H1 (cell line): ENCODE measurements at regions not wholly inside any gene's neighbourhood (a gene's known extent, or its start where the extent isn't known, plus 50 kb on each side); places are given as distances from the start of the nearest gene placed in this dataset.

Experiments used
- CTCF ChIA-PET: fragments of 300-600 bp; sonication (Branson Sonifier 250); formaldehyde crosslinking; loops from one replicate; lab custom pipeline; 2021; ENCODE audit not compliant: partially characterized antibody; lab: Charles Lee
- POLR2A ChIA-PET: fragments of 300-600 bp; sonication (Branson Sonifier 250); formaldehyde crosslinking; loops from one replicate; lab custom pipeline; 2021; ENCODE audit warnings: inconsistent platforms; ENCODE audit not compliant: partially characterized antibody; lab: Charles Lee
- DNase-seq, 2 experiments: peaks; one replicate each; pipeline versions ENCODE4 v3.0.0 to v3.0.0-alpha.2; 2010 to 2022; ENCODE audit warnings: low spot score in 2 of 2, low read depth in 1 of 2, mixed read lengths in 1 of 2
- FAIRE-seq: peaks from 2 replicates; lab custom pipeline; 2011; peaks lifted over from hg19 to GRCh38; lab: Jason Lieb, UNC
- H2AFZ ChIP-seq: 2 replicates; pipeline ENCODE4 v1.8.1; 2012; ENCODE audit warnings: low read length, inconsistent platforms
- H2AK5ac ChIP-seq: 2 replicates; pipeline ENCODE4 v1.6.1; 2013; ENCODE audit warnings: low read depth, low read length
- H2BK120ac ChIP-seq: replicated peaks from 2 replicates; pipeline ENCODE3; 2013; ENCODE audit warnings: low read depth, low read length, inconsistent platforms
- H2BK12ac ChIP-seq: 2 replicates; pipeline ENCODE4 v1.6.1; 2013; ENCODE audit warnings: low read depth, low read length
- H2BK15ac ChIP-seq: 2 replicates; pipeline ENCODE4 v1.6.1; 2013; ENCODE audit warnings: low read length
- H2BK20ac ChIP-seq: 2 replicates; pipeline ENCODE4 v1.6.1; 2013; ENCODE audit warnings: low read length
- H2BK5ac ChIP-seq: 2 replicates; pipeline ENCODE4 v1.6.1; 2013; ENCODE audit warnings: low read depth, low read length
- H3K14ac ChIP-seq: 2 replicates; pipeline ENCODE4 v1.6.1; 2013; ENCODE audit warnings: inconsistent platforms; ENCODE audit not compliant: insufficient read length
- H3K18ac ChIP-seq: 2 replicates; pipeline ENCODE4 v1.6.1; 2013; ENCODE audit warnings: low read length; ENCODE audit errors: extremely low read depth
- H3K23ac ChIP-seq: 2 replicates; pipeline ENCODE4 v1.6.1; 2013; ENCODE audit warnings: inconsistent platforms; ENCODE audit not compliant: insufficient read length
- H3K23me2 ChIP-seq: 2 replicates; pipeline ENCODE4 v1.6.1; 2013; ENCODE audit warnings: low read depth, low read length
- H3K27ac ChIP-seq: 2 replicates; pipeline ENCODE4 v1.6.1; 2011; ENCODE audit warnings: low read depth, low read length, inconsistent platforms
- H3K27me3 ChIP-seq, 4 experiments: replicated peaks in 1 of 4; 1 replicate in 1 of 4; 2 replicates in 3 of 4; pipeline versions ENCODE4 v1.6.1 to v1.8.1; 2011 to 2013; ENCODE audit warnings: low read length in 3 of 4, mild to moderate bottlenecking in 3 of 4, inconsistent platforms in 2 of 4, mixed read lengths in 2 of 4, moderate library complexity in 1 of 4; ENCODE audit not compliant: control insufficient read depth in 3 of 4, insufficient read depth in 3 of 4; ENCODE audit errors: extremely low read depth in 1 of 4
- H3K36me3 ChIP-seq, 4 experiments: 2 replicates each; pipeline versions ENCODE4 v1.6.1 to v1.8.1; 2011 to 2013; ENCODE audit warnings: mild to moderate bottlenecking in 4 of 4, low read length in 3 of 4, moderate library complexity in 2 of 4, control low read depth in 1 of 4, inconsistent platforms in 1 of 4; ENCODE audit not compliant: insufficient read depth in 4 of 4, control insufficient read depth in 2 of 4
- H3K4ac ChIP-seq: replicated peaks from 2 replicates; pipeline ENCODE3; 2013; ENCODE audit warnings: low read length, low read depth, mixed read lengths, inconsistent platforms; ENCODE audit not compliant: insufficient read length
- H3K4me1 ChIP-seq, 4 experiments: replicated peaks in 1 of 4; 1 replicate in 1 of 4; 2 replicates in 3 of 4; pipeline versions ENCODE4 v1.6.1 to v1.8.1; 2011 to 2013; ENCODE audit warnings: low read length in 3 of 4, inconsistent platforms in 2 of 4, mixed read lengths in 1 of 4; ENCODE audit not compliant: insufficient read depth in 4 of 4, control insufficient read depth in 3 of 4
- H3K4me2 ChIP-seq, 2 experiments: 2 replicates each; pipeline versions ENCODE4 v1.6.1 to v1.8.1; 2011 to 2013; ENCODE audit warnings: low read depth in 2 of 2, low read length in 2 of 2, control low read depth in 1 of 2, inconsistent platforms in 1 of 2, mild to moderate bottlenecking in 1 of 2; ENCODE audit not compliant: insufficient read depth in 1 of 2
- H3K4me3 ChIP-seq, 4 experiments: fragments of 200-600, 300-600 bp in 1 of 4; sonication (generic), shearing (Covaris generic), sonication (Bioruptor Twin) in 1 of 4; 2 replicates each; pipeline versions ENCODE4 v1.5.1 to v1.8.1; 2011 to 2016; ENCODE audit warnings: low read length in 4 of 4, low read depth in 3 of 4, control low read depth in 2 of 4, inconsistent platforms in 2 of 4, mild to moderate bottlenecking in 2 of 4, mixed read lengths in 1 of 4, moderate library complexity in 1 of 4; ENCODE audit not compliant: insufficient read depth in 2 of 4; ENCODE audit errors: extremely low read depth in 1 of 4
- H3K56ac ChIP-seq: replicated peaks from 2 replicates; pipeline ENCODE3; 2013; ENCODE audit warnings: low read depth, mild to moderate bottlenecking, mixed read lengths, low read length, inconsistent platforms; ENCODE audit not compliant: insufficient read length
- H3K79me1 ChIP-seq: 2 replicates; pipeline ENCODE4 v1.6.1; 2013; ENCODE audit warnings: low read depth, low read length, control low read depth
- H3K79me2 ChIP-seq, 2 experiments: 2 replicates each; pipeline versions ENCODE4 v1.6.1 to v1.8.1; 2012 to 2013; ENCODE audit warnings: low read length in 2 of 2, mild to moderate bottlenecking in 2 of 2, inconsistent platforms in 1 of 2; ENCODE audit not compliant: insufficient read depth in 2 of 2, control insufficient read depth in 1 of 2
- H3K9ac ChIP-seq, 4 experiments: replicated peaks in 1 of 4; 1 replicate in 1 of 4; 2 replicates in 3 of 4; pipeline versions ENCODE4 v1.6.1 to v1.8.1; 2011 to 2013; ENCODE audit warnings: low read depth in 3 of 4, low read length in 3 of 4, control low read depth in 2 of 4, mild to moderate bottlenecking in 2 of 4, moderate library complexity in 2 of 4, inconsistent platforms in 1 of 4; ENCODE audit errors: extremely low read depth in 1 of 4
- H3K9me3 ChIP-seq, 2 experiments: 2 replicates each; pipeline versions ENCODE4 v1.6.1 to v1.8.1; 2012 to 2013; ENCODE audit warnings: mild to moderate bottlenecking in 2 of 2, moderate library complexity in 2 of 2, control low read depth in 1 of 2, inconsistent platforms in 1 of 2, low read depth in 1 of 2, low read length in 1 of 2, mixed read lengths in 1 of 2; ENCODE audit not compliant: insufficient read depth in 2 of 2
- H4K20me1 ChIP-seq, 2 experiments: replicated peaks in 1 of 2; 2 replicates each; pipeline versions ENCODE3 to v1.8.1; 2011 to 2013; ENCODE audit warnings: inconsistent platforms in 2 of 2, low read length in 2 of 2, mild to moderate bottlenecking in 1 of 2; ENCODE audit not compliant: insufficient read depth in 2 of 2, control insufficient read depth in 1 of 2
- H4K5ac ChIP-seq: 2 replicates; pipeline ENCODE4 v1.6.1; 2013; ENCODE audit warnings: low read length, low read depth, mixed read lengths, inconsistent platforms; ENCODE audit not compliant: insufficient read length
- H4K8ac ChIP-seq: 2 replicates; pipeline ENCODE4 v1.8.0; 2013; ENCODE audit warnings: mild to moderate bottlenecking, moderate library complexity, low read length, inconsistent platforms; ENCODE audit not compliant: insufficient read depth; ENCODE audit errors: extremely low read depth
- H4K91ac ChIP-seq: replicated peaks from 2 replicates; pipeline ENCODE3; 2013; ENCODE audit warnings: low read length, mixed read lengths, inconsistent platforms; ENCODE audit not compliant: insufficient read length
- BCL11A ChIP-seq, 2 experiments: IDR thresholded peaks; one replicate each; pipeline ENCODE4 v1.6.1; 2011; ENCODE audit warnings: low read depth in 2 of 2, low read length in 2 of 2, mild to moderate bottlenecking in 2 of 2
- CBX5 ChIP-seq: fragments of 300-800, 300-1000 bp; sonication (generic); IDR thresholded peaks from 2 replicates; pipeline ENCODE4 v1.7.1; 2016; ENCODE audit warnings: antibody characterized with exemption, low read length, low read depth
- CHD2 ChIP-seq: IDR thresholded peaks from 2 replicates; pipeline ENCODE4 v1.6.1; 2012; ENCODE audit warnings: low read length, improper control_type of control experiment
- CREB1 ChIP-seq: IDR thresholded peaks from 2 replicates; pipeline ENCODE4 v1.6.1; 2012; ENCODE audit warnings: inconsistent platforms
- EP300 ChIP-seq, 2 experiments: IDR thresholded peaks; 1 replicate in 1 of 2; 2 replicates in 1 of 2; pipeline ENCODE4 v1.6.1; 2011 to 2012; ENCODE audit warnings: low read depth in 2 of 2, low read length in 2 of 2, mild to moderate bottlenecking in 2 of 2, borderline replicate concordance in 1 of 2, inconsistent platforms in 1 of 2, moderate library complexity in 1 of 2
- RBBP5 ChIP-seq: IDR thresholded peaks from 2 replicates; pipeline ENCODE4 v1.7.1; 2012; ENCODE audit warnings: low read depth, mild to moderate bottlenecking, inconsistent platforms, low read length, moderate library complexity, borderline replicate concordance
- SIN3A ChIP-seq, 2 experiments: IDR thresholded peaks in 1 of 2; conservative IDR thresholded peaks in 1 of 2; 2 replicates each; pipeline ENCODE4 v1.6.1; 2011 to 2012; ENCODE audit warnings: low read length in 2 of 2, improper control_type of control experiment in 1 of 2, low read depth in 1 of 2, mild to moderate bottlenecking in 1 of 2
- SIRT6 ChIP-seq: IDR thresholded peaks from one replicate; pipeline ENCODE4 v1.7.1; 2012; ENCODE audit warnings: low read length, inconsistent platforms
- SIX5 ChIP-seq: IDR thresholded peaks from 2 replicates; pipeline ENCODE4 v1.6.1; 2011; ENCODE audit warnings: mild to moderate bottlenecking, low read depth, low read length
- SP2 ChIP-seq: IDR thresholded peaks from 2 replicates; pipeline ENCODE4 v1.6.1; 2012; ENCODE audit warnings: mild to moderate bottlenecking, low read length, inconsistent platforms
- SRF ChIP-seq: IDR thresholded peaks from 2 replicates; pipeline ENCODE4 v1.6.1; 2011; ENCODE audit warnings: mild to moderate bottlenecking, low read depth, low read length, moderate library complexity
- SUZ12 ChIP-seq: fragments of 200-600 bp; sonication (generic); IDR thresholded peaks from 2 replicates; pipeline ENCODE4 v1.6.1; 2012; ENCODE audit warnings: mild to moderate bottlenecking, inconsistent platforms, low read length, moderate library complexity, mixed read lengths
- TEAD4 ChIP-seq: IDR thresholded peaks from 2 replicates; pipeline ENCODE4 v1.6.1; 2012; ENCODE audit warnings: low read depth, low read length, inconsistent platforms, mixed read lengths
- WGBS, 2 experiments: shearing (Covaris generic) in 1 of 2; methylation state at CpG; one replicate each; pipeline versions ENCODE4 v1.1.6 to v1.1.7; 2013 to 2015; ENCODE audit warnings: low lambda C conversion rate in 2 of 2, mixed read lengths in 2 of 2, inconsistent platforms in 1 of 2, low coverage in 1 of 2, missing lambda C conversion rate in 1 of 2; ENCODE audit not compliant: insufficient replicate concordance in 2 of 2, insufficient coverage in 1 of 2, insufficient read length in 1 of 2; ENCODE audit errors: extremely low coverage in 1 of 2, missing lambda C conversion rate in 1 of 2; 5-methylcytosine and 5-hydroxymethylcytosine counted together
- TF ChIP-seq, protein P1 (sequence below): IDR thresholded peaks from 2 replicates; pipeline ENCODE4 v1.6.1; 2012; ENCODE audit warnings: low read length, inconsistent platforms

DNA sequence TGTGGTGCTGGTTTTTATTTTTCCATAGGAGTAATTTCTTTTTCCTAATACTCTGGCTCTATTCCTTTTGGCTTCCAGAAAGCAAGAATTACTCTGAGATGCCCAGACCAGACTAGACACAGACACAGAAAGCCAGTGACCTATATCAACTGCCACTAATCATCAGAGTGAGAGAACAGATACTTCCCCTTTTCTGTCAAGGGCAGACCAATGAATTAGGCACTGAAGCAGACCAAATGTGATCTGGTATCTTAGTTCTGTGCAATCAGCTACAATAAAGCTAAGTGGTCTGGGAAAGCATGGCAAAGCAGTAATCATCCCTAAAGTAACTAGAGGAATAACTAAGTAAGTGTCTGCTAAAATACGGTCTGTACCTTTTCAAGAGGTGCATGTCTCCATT is 239.1 kb downstream of the ELAVL2 start:
- H3K56ac ChIP-seq, result no peak overlapping the region
- no peaks in the 10 kb centered on the region for H3K79me1 ChIP-seq
- no peak overlapping the region for H4K5ac ChIP-seq
- no peak overlapping the region for H3K14ac ChIP-seq
- no peaks in the 10 kb centered on the region for H3K27me3 ChIP-seq
- H3K27ac ChIP-seq, result no peak overlapping the region
- no peak overlapping the region for H2AFZ ChIP-seq
- H3K4me3 ChIP-seq, result no peak overlapping the region
- no peak overlapping the region for H2BK12ac ChIP-seq
- no peak for DNase-seq
- no peak for FAIRE-seq
- no peak overlapping the region for H3K4me2 ChIP-seq
- H4K8ac ChIP-seq, result no peak overlapping the region
- no peak overlapping the region for H2AK5ac ChIP-seq
- H2BK120ac ChIP-seq, result no peak overlapping the region
- no peaks in the 10 kb centered on the region for H3K79me2 ChIP-seq
- no peak overlapping the region for H3K18ac ChIP-seq
- H3K4ac ChIP-seq, result no peak overlapping the region
- H3K9me3 ChIP-seq, result no peaks in the 10 kb centered on the region
- H2BK5ac ChIP-seq, result no peak overlapping the region
- no peak overlapping the region for H2BK15ac ChIP-seq
- no peak overlapping the region for H3K23ac ChIP-seq
- 90% methylated on average over 1 of the region's 1 CpG; no CpG with 5 or more reads in 1 of the 2 experiments for WGBS, 2 experiments
- H3K36me3 ChIP-seq, result no peaks in the 10 kb centered on the region
- POLR2A ChIA-PET, result no interaction called here
- H4K20me1 ChIP-seq, result no peaks in the 10 kb centered on the region
- TF ChIP-seq EP300 (IDR thresholded peaks at IDR 0.05; ENCODE audit: borderline replicate concordance in 1 of 2, low read depth in 2 of 2, low read length in 2 of 2), result no peak
- no peak for TF ChIP-seq CHD2
- no peak for TF ChIP-seq TEAD4
- no peak for TF ChIP-seq SP2
- TF ChIP-seq RBBP5, result no peak
- no peak for TF ChIP-seq CBX5
- TF ChIP-seq CREB1, result no peak
- TF ChIP-seq SUZ12, result no peak
- TF ChIP-seq SRF, result no peak
- no peak for TF ChIP-seq SIX5
- TF ChIP-seq BCL11A (IDR thresholded peaks at IDR 0.05; ENCODE audit: low read depth in 2 of 2, low read length in 2 of 2), result no peak
- no peak for TF ChIP-seq SIN3A (conservative IDR thresholded peaks at IDR 0.05 in 1 of 2, IDR thresholded peaks at IDR 0.05 in 1 of 2; ENCODE audit: low read depth in 1 of 2, low read length in 2 of 2)
- no peak for TF ChIP-seq SIRT6
- TF ChIP-seq, protein P1, sequence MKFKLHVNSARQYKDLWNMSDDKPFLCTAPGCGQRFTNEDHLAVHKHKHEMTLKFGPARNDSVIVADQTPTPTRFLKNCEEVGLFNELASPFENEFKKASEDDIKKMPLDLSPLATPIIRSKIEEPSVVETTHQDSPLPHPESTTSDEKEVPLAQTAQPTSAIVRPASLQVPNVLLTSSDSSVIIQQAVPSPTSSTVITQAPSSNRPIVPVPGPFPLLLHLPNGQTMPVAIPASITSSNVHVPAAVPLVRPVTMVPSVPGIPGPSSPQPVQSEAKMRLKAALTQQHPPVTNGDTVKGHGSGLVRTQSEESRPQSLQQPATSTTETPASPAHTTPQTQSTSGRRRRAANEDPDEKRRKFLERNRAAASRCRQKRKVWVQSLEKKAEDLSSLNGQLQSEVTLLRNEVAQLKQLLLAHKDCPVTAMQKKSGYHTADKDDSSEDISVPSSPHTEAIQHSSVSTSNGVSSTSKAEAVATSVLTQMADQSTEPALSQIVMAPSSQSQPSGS, result no peak
- TF ChIP-seq, all 59 proteins: peak for 0
- CTCF ChIA-PET, result interaction anchor here (0.6 to 2.1 kb wide), 6 partner anchors 9 to 333 kb away, joined by 3 to 6 read pairs (median 4); no protein-coding TSS in a partner anchor
- H4K91ac ChIP-seq, result no peak overlapping the region
- no peak overlapping the region for H3K9ac ChIP-seq
- no peaks in the 10 kb centered on the region for H3K23me2 ChIP-seq
- no peak overlapping the region for H2BK20ac ChIP-seq
- peaks cover 0 to 6% (median 0%) of the 10 kb centered on the region in 4 experiments; a peak in 2 of 7 replicates for H3K4me1 ChIP-seq
